DOHH2 (cell line): ENCODE measurements at regions not wholly inside any gene's neighbourhood (a gene's known extent, or its start where the extent isn't known, plus 50 kb on each side); places are given as distances from the start of the nearest gene placed in this dataset.

Source experiments
- H3F3A ChIP-seq: fragments of 200-600 bp; sonication (generic), shearing (Covaris generic); 2 replicates; pipeline ENCODE4 v1.6.0; 2016; ENCODE audit warnings: antibody characterized with exemption, mild to moderate bottlenecking; ENCODE audit not compliant: control insufficient read depth, insufficient read depth
- H3K27ac ChIP-seq: fragments of 200-600 bp; sonication (generic); 2 replicates; pipeline ENCODE4 v1.5.1; 2014; ENCODE audit warnings: low read depth, mild to moderate bottlenecking, low read length, moderate library complexity
- H3K27me3 ChIP-seq: fragments of 200-600 bp; sonication (generic); 2 replicates; pipeline ENCODE4 v1.6.1; 2014; ENCODE audit warnings: mild to moderate bottlenecking, low read length, mixed read lengths; ENCODE audit not compliant: control insufficient read depth
- H3K36me3 ChIP-seq: fragments of 200-600 bp; sonication (generic); 2 replicates; pipeline ENCODE4 v1.6.1; 2014; ENCODE audit warnings: mild to moderate bottlenecking, low read length, moderate library complexity, mixed read lengths; ENCODE audit not compliant: control insufficient read depth
- H3K4me1 ChIP-seq: fragments of 200-600 bp; sonication (generic); 2 replicates; pipeline ENCODE4 v1.6.1; 2014; ENCODE audit warnings: mild to moderate bottlenecking, low read length, mixed read lengths; ENCODE audit not compliant: control insufficient read depth
- H3K4me2 ChIP-seq: fragments of 200-600 bp; sonication (generic); 2 replicates; pipeline ENCODE4 v1.6.0; 2014; ENCODE audit warnings: mild to moderate bottlenecking, low read length, moderate library complexity
- H3K4me3 ChIP-seq: fragments of 200-600 bp; sonication (generic); 2 replicates; pipeline ENCODE4 v1.5.1; 2014; ENCODE audit warnings: mild to moderate bottlenecking, low read length, mixed read lengths
- H3K79me2 ChIP-seq: fragments of 200-600 bp; sonication (generic); 2 replicates; pipeline ENCODE4 v1.6.1; 2014; ENCODE audit warnings: mild to moderate bottlenecking, low read length, mixed read lengths; ENCODE audit not compliant: control insufficient read depth
- H3K9me2 ChIP-seq: fragments of 200-600 bp; sonication (generic); replicated peaks from 2 replicates; pipeline ENCODE4 v1.6.1; 2014; ENCODE audit warnings: mild to moderate bottlenecking, low read length, mixed read lengths; ENCODE audit not compliant: control insufficient read depth
- H3K9me3 ChIP-seq: fragments of 200-600 bp; sonication (generic); 2 replicates; pipeline ENCODE4 v1.6.1; 2014; ENCODE audit warnings: antibody characterized with exemption, low read length, mixed read lengths; ENCODE audit not compliant: control insufficient read depth, insufficient read depth
- H4K20me1 ChIP-seq: fragments of 200-600 bp; sonication (generic); 2 replicates; pipeline ENCODE4 v1.6.0; 2014; ENCODE audit warnings: low read depth, mild to moderate bottlenecking, antibody characterized with exemption, low read length, moderate library complexity; ENCODE audit not compliant: control insufficient read depth, insufficient read depth
- CTCF ChIP-seq: fragments of 200-600 bp; sonication (generic); IDR thresholded peaks from one replicate; pipeline ENCODE4 v1.5.1; 2014; ENCODE audit warnings: antibody characterized with exemption, mild to moderate bottlenecking, low read depth, low read length; ENCODE audit not compliant: poor library complexity, severe bottlenecking
- EZH2phosphoT487 ChIP-seq: fragments of 200-600 bp; sonication (generic); IDR thresholded peaks from 2 replicates; pipeline ENCODE4 v1.6.1; 2017; ENCODE audit warnings: borderline replicate concordance, mild to moderate bottlenecking, antibody characterized with exemption, low read length, moderate library complexity, mixed read lengths

- no peaks in the 10 kb centered on the region for H4K20me1 ChIP-seq
- H3K27ac ChIP-seq = no peak overlapping the region
- no peaks in the 10 kb centered on the region for H3K4me1 ChIP-seq
- no peaks in the 10 kb centered on the region for H3K79me2 ChIP-seq
- no peak for TF ChIP-seq CTCF
- TF ChIP-seq EZH2phosphoT487 = no peak
- H3K9me2 ChIP-seq = 0 out of 2 replicates have a peak, but pooled peaks cover 3% of the 10 kb centered on the region
- no peaks in the 10 kb centered on the region for H3F3A ChIP-seq
- H3K9me3 ChIP-seq = no peaks in the 10 kb centered on the region
- H3K4me3 ChIP-seq = no peak overlapping the region
- H3K36me3 ChIP-seq = no peaks in the 10 kb centered on the region
- H3K27me3 ChIP-seq = no peaks in the 10 kb centered on the region; the same call in 1 of the 2 replicates
- no peak overlapping the region for H3K4me2 ChIP-seq
These were observed 309.9 kb upstream of the PKDCC start for GRCh38 chr2:41737888-41738287.

GRCh38 chr2:41741951-41742595, 305.7 kb upstream of the PKDCC start:
- no peak overlapping the region for H3K4me3 ChIP-seq
- no peaks in the 10 kb centered on the region for H4K20me1 ChIP-seq
- H3K79me2 ChIP-seq = no peaks in the 10 kb centered on the region
- no peaks in the 10 kb centered on the region for H3K4me1 ChIP-seq
- H3F3A ChIP-seq = no peaks in the 10 kb centered on the region
- H3K27me3 ChIP-seq = no peaks in the 10 kb centered on the region
- no peaks in the 10 kb centered on the region for H3K9me2 ChIP-seq
- H3K9me3 ChIP-seq = no peaks in the 10 kb centered on the region
- no peak overlapping the region for H3K4me2 ChIP-seq
- no peak for TF ChIP-seq EZH2phosphoT487
- no peak for TF ChIP-seq CTCF
- no peaks in the 10 kb centered on the region for H3K36me3 ChIP-seq
- no peak overlapping the region for H3K27ac ChIP-seq

- no peak overlapping the region for H3K4me2 ChIP-seq
- no peaks in the 10 kb centered on the region for H3K9me3 ChIP-seq
- TF ChIP-seq CTCF (no peak), EZH2phosphoT487 (no peak)
- no peak overlapping the region for H3K4me3 ChIP-seq
- H3K79me2 ChIP-seq = no peaks in the 10 kb centered on the region
- H3K4me1 ChIP-seq = no peaks in the 10 kb centered on the region
- no peaks in the 10 kb centered on the region for H3F3A ChIP-seq
- H4K20me1 ChIP-seq = no peaks in the 10 kb centered on the region
- H3K9me2 ChIP-seq = no peaks in the 10 kb centered on the region
- no peaks in the 10 kb centered on the region for H3K27me3 ChIP-seq
- H3K36me3 ChIP-seq = no peaks in the 10 kb centered on the region
- H3K27ac ChIP-seq = no peak overlapping the region
These were observed 304.5 kb upstream of the PKDCC start for GRCh38 chr2:41743324-41743723.
